Neural cell (in vitro differentiated cells): ENCODE measurements at regions not wholly inside any gene's neighbourhood (a gene's known extent, or its start where the extent isn't known, plus 50 kb on each side); places are given as distances from the start of the nearest gene placed in this dataset.

Experiments used
- H2AFZ ChIP-seq: fragments of 200-600, 300-800 bp; sonication (generic), shearing (Covaris generic); 2 replicates; pipeline ENCODE4 v1.6.0; 2014; ENCODE audit warnings: low read depth, mild to moderate bottlenecking, antibody characterized with exemption, low read length, moderate library complexity
- H3F3A ChIP-seq: fragments of 200-600 bp; shearing (Covaris generic); 2 replicates; pipeline ENCODE4 v1.6.1; 2016; ENCODE audit warnings: mild to moderate bottlenecking, moderate library complexity, mixed read lengths, antibody characterized with exemption, low read length; ENCODE audit not compliant: insufficient read depth, poor library complexity, severe bottlenecking
- H3K27ac ChIP-seq: fragments of 200-600, 300-800 bp; sonication (generic), shearing (Covaris generic); 2 replicates; pipeline ENCODE4 v1.5.1; 2014; ENCODE audit warnings: mild to moderate bottlenecking, low read length, moderate library complexity
- H3K27me3 ChIP-seq: fragments of 300-800, 200-600 bp; sonication (generic), shearing (Covaris generic); 2 replicates; pipeline ENCODE4 v1.6.0; 2014; ENCODE audit warnings: mild to moderate bottlenecking, low read depth, low read length, moderate library complexity; ENCODE audit not compliant: insufficient read depth
- H3K36me3 ChIP-seq: fragments of 300-800, 200-600 bp; sonication (generic), shearing (Covaris generic); 2 replicates; pipeline ENCODE4 v1.5.1; 2014; ENCODE audit warnings: mild to moderate bottlenecking, antibody characterized with exemption, low read length, moderate library complexity; ENCODE audit not compliant: insufficient read depth
- H3K4me2 ChIP-seq: fragments of 300-800, 200-600 bp; sonication (generic), shearing (Covaris generic); 2 replicates; pipeline ENCODE4 v1.6.0; 2014; ENCODE audit warnings: mild to moderate bottlenecking, low read length
- H3K4me3 ChIP-seq: fragments of 300-800, 200-600 bp; sonication (generic), shearing (Covaris generic); 2 replicates; pipeline ENCODE4 v1.5.1; 2014; ENCODE audit warnings: mild to moderate bottlenecking, low read length, moderate library complexity
- H3K79me2 ChIP-seq: fragments of 200-600 bp; shearing (Covaris generic); replicated peaks from 2 replicates; pipeline ENCODE4 v1.6.0; 2014; ENCODE audit warnings: mild to moderate bottlenecking, low read length, moderate library complexity; ENCODE audit not compliant: insufficient read depth
- H3K9ac ChIP-seq: fragments of 300-800, 200-600 bp; sonication (generic), shearing (Covaris generic); 2 replicates; pipeline ENCODE4 v1.6.1; 2016; ENCODE audit warnings: mild to moderate bottlenecking, low read length, mixed read lengths
- H3K9me2 ChIP-seq: fragments of 200-600 bp; shearing (Covaris generic); 2 replicates; pipeline ENCODE4 v1.6.1; 2016; ENCODE audit warnings: mild to moderate bottlenecking, low read length, mixed read lengths; ENCODE audit not compliant: insufficient read depth
- H3K9me3 ChIP-seq: fragments of 200-600, 300-800 bp; sonication (generic), shearing (Covaris generic); 2 replicates; pipeline ENCODE4 v1.6.1; 2016; ENCODE audit warnings: mild to moderate bottlenecking, mixed run types, low read length, moderate library complexity, mixed read lengths
- H4K20me1 ChIP-seq: fragments of 200-600 bp; shearing (Covaris generic); 2 replicates; pipeline ENCODE4 v1.6.1; 2016; ENCODE audit warnings: mild to moderate bottlenecking, mixed run types; ENCODE audit not compliant: insufficient read depth
- CTCF ChIP-seq: fragments of 450-650 bp; IDR thresholded peaks from 2 replicates; pipeline ENCODE4 v1.5.1; 2014; ENCODE audit warnings: antibody characterized with exemption, mild to moderate bottlenecking, moderate library complexity; ENCODE audit not compliant: poor library complexity, severe bottlenecking
- EP300 ChIP-seq: fragments of 450-650 bp; conservative IDR thresholded peaks from 2 replicates; pipeline ENCODE4 v1.6.1; 2014; ENCODE audit warnings: antibody characterized with exemption, mild to moderate bottlenecking, moderate library complexity; ENCODE audit not compliant: poor library complexity, severe bottlenecking
- EZH2 ChIP-seq: fragments of 200-600, 300-800 bp; shearing (Covaris generic), sonication (generic); IDR thresholded peaks from 2 replicates; pipeline ENCODE4 v1.6.1; 2014; ENCODE audit warnings: antibody characterized with exemption, low read length, borderline replicate concordance, mild to moderate bottlenecking; ENCODE audit not compliant: insufficient read depth, poor library complexity, severe bottlenecking
- MXI1 ChIP-seq: fragments of 450-650 bp; conservative IDR thresholded peaks from 2 replicates; pipeline ENCODE4 v1.6.1; 2014; ENCODE audit warnings: antibody characterized with exemption, mild to moderate bottlenecking; ENCODE audit not compliant: poor library complexity, severe bottlenecking
- POLR2AphosphoS5 ChIP-seq: IDR thresholded peaks from 2 replicates; pipeline ENCODE4 v1.6.1; 2012
- RAD21 ChIP-seq: fragments of 450-650 bp; conservative IDR thresholded peaks from 2 replicates; pipeline ENCODE4 v1.6.1; 2014; ENCODE audit warnings: antibody characterized with exemption, mild to moderate bottlenecking, moderate library complexity
- SMC3 ChIP-seq: fragments of 450-650 bp; conservative IDR thresholded peaks from 2 replicates; pipeline ENCODE4 v1.6.1; 2014; ENCODE audit warnings: antibody characterized with exemption, mild to moderate bottlenecking, moderate library complexity; ENCODE audit not compliant: poor library complexity
- TAF1 ChIP-seq: IDR thresholded peaks from 2 replicates; pipeline ENCODE4 v1.6.1; 2012; ENCODE audit warnings: low read depth
- TF ChIP-seq, protein P1 (sequence below): IDR thresholded peaks from 2 replicates; pipeline ENCODE4 v1.6.1; 2012; ENCODE audit warnings: borderline replicate concordance

- no peak overlapping the region for H3K27ac ChIP-seq
- H3K9ac ChIP-seq: no peak overlapping the region
- no peaks in the 10 kb centered on the region for H4K20me1 ChIP-seq
- H3K27me3 ChIP-seq: no peaks in the 10 kb centered on the region
- no peaks in the 10 kb centered on the region for H3K9me3 ChIP-seq
- no peak overlapping the region for H3K4me3 ChIP-seq
- no peaks in the 10 kb centered on the region for H3K36me3 ChIP-seq
- H3K9me2 ChIP-seq: no peaks in the 10 kb centered on the region
- H3K4me2 ChIP-seq: no peak overlapping the region
- H3K79me2 ChIP-seq: no peaks in the 10 kb centered on the region
- H3F3A ChIP-seq: no peaks in the 10 kb centered on the region
- TF ChIP-seq CTCF: no peak
- no peak for TF ChIP-seq EP300
- TF ChIP-seq POLR2AphosphoS5: no peak
- TF ChIP-seq, protein P1, sequence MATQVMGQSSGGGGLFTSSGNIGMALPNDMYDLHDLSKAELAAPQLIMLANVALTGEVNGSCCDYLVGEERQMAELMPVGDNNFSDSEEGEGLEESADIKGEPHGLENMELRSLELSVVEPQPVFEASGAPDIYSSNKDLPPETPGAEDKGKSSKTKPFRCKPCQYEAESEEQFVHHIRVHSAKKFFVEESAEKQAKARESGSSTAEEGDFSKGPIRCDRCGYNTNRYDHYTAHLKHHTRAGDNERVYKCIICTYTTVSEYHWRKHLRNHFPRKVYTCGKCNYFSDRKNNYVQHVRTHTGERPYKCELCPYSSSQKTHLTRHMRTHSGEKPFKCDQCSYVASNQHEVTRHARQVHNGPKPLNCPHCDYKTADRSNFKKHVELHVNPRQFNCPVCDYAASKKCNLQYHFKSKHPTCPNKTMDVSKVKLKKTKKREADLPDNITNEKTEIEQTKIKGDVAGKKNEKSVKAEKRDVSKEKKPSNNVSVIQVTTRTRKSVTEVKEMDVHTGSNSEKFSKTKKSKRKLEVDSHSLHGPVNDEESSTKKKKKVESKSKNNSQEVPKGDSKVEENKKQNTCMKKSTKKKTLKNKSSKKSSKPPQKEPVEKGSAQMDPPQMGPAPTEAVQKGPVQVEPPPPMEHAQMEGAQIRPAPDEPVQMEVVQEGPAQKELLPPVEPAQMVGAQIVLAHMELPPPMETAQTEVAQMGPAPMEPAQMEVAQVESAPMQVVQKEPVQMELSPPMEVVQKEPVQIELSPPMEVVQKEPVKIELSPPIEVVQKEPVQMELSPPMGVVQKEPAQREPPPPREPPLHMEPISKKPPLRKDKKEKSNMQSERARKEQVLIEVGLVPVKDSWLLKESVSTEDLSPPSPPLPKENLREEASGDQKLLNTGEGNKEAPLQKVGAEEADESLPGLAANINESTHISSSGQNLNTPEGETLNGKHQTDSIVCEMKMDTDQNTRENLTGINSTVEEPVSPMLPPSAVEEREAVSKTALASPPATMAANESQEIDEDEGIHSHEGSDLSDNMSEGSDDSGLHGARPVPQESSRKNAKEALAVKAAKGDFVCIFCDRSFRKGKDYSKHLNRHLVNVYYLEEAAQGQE: no peak
- H2AFZ ChIP-seq: no peak overlapping the region
Observed at GRCh38 chr3:165395188-165395587, 199.0 kb upstream of the SLITRK3 start.

GRCh38 chr3:165393461-165393860 lies 197.3 kb upstream of the SLITRK3 start:
- no peak overlapping the region for H3K27ac ChIP-seq
- H3K36me3 ChIP-seq: no peaks in the 10 kb centered on the region
- no peaks in the 10 kb centered on the region for H3K79me2 ChIP-seq
- no peaks in the 10 kb centered on the region for H3F3A ChIP-seq
- no peak overlapping the region for H3K9ac ChIP-seq
- no peak overlapping the region for H3K4me3 ChIP-seq
- no peak overlapping the region for H2AFZ ChIP-seq
- H4K20me1 ChIP-seq: no peaks in the 10 kb centered on the region
- TF ChIP-seq SMC3 (no peak), RAD21 (no peak), CTCF (no peak), TAF1 (no peak), POLR2AphosphoS5 (no peak), MXI1 (no peak), EZH2 (no peak), EP300 (no peak)
- TF ChIP-seq, protein P1: no peak
- no peaks in the 10 kb centered on the region for H3K27me3 ChIP-seq
- H3K4me2 ChIP-seq: no peak overlapping the region
- no peaks in the 10 kb centered on the region for H3K9me2 ChIP-seq
- H3K9me3 ChIP-seq: no peaks in the 10 kb centered on the region
